CD8-positive, alpha-beta memory T cell (primary cell): ENCODE measurements at regions not wholly inside any gene's neighbourhood (a gene's known extent, or its start where the extent isn't known, plus 50 kb on each side); places are given as distances from the start of the nearest gene placed in this dataset.

Source experiments
- CTCF ChIA-PET: fragments of 350-600 bp; sonication (Branson Sonifier 250); formaldehyde crosslinking; loops from one replicate; lab custom pipeline; 2021; ENCODE audit warnings: antibody characterized with exemption; lab: Charles Lee
- POLR2A ChIA-PET: fragments of 350-600 bp; sonication (Branson Sonifier 250); formaldehyde crosslinking; loops from one replicate; lab custom pipeline; 2021; ENCODE audit warnings: antibody characterized with exemption; lab: Charles Lee
- DNase-seq, 5 donors: peaks; one replicate each; pipeline versions ENCODE4 v3.0.0 to v3.0.0-alpha.2; 2020 to 2022; ENCODE audit warnings: mixed read lengths in 1 of 5
- H3K27ac ChIP-seq: one replicate; pipeline ENCODE4 v1.7.0; 2013; ENCODE audit warnings: low read depth, mild to moderate bottlenecking, low read length, moderate library complexity
- H3K27me3 ChIP-seq: 2 replicates; pipeline ENCODE4 v1.7.0; 2013; ENCODE audit warnings: low read length, mild to moderate bottlenecking; ENCODE audit not compliant: insufficient read depth, poor library complexity, severe bottlenecking
- H3K36me3 ChIP-seq: 2 replicates; pipeline ENCODE4 v1.7.0; 2013; ENCODE audit warnings: mild to moderate bottlenecking, low read length, moderate library complexity; ENCODE audit not compliant: insufficient read depth
- H3K4me1 ChIP-seq: 2 replicates; pipeline ENCODE4 v1.7.0; 2013; ENCODE audit warnings: mild to moderate bottlenecking, low read length, moderate library complexity; ENCODE audit not compliant: insufficient read depth
- H3K4me3 ChIP-seq: 2 replicates; pipeline ENCODE4 v1.7.0; 2013; ENCODE audit warnings: mild to moderate bottlenecking, low read length
- H3K9me3 ChIP-seq: 2 replicates; pipeline ENCODE4 v1.7.0; 2013; ENCODE audit warnings: mild to moderate bottlenecking, low read length
- H3K27ac Mint-ChIP-seq, 8 donors: one replicate each; pipeline ENCODE4 v1.8.0; 2020 to 2021; ENCODE audit warnings: mixed read lengths in 8 of 8, mild to moderate bottlenecking in 6 of 8, inconsistent platforms in 3 of 8, moderate library complexity in 3 of 8
- H3K27me3 Mint-ChIP-seq, 2 donors: one replicate each; pipeline ENCODE4 v1.8.0; 2020 to 2021; ENCODE audit warnings: mixed read lengths in 2 of 2, mild to moderate bottlenecking in 1 of 2, moderate library complexity in 1 of 2
- H3K36me3 Mint-ChIP-seq, 3 donors: one replicate each; pipeline ENCODE4 v1.8.0; 2020 to 2021; ENCODE audit warnings: mixed read lengths in 3 of 3, inconsistent platforms in 1 of 3, mild to moderate bottlenecking in 1 of 3
- H3K4me1 Mint-ChIP-seq, 3 donors: one replicate each; pipeline ENCODE4 v1.8.0; 2020 to 2021; ENCODE audit warnings: mixed read lengths in 3 of 3, inconsistent platforms in 1 of 3, mild to moderate bottlenecking in 1 of 3
- H3K4me3 Mint-ChIP-seq, 7 donors: one replicate each; pipeline ENCODE4 v1.8.0; 2020 to 2021; ENCODE audit warnings: mixed read lengths in 7 of 7, mild to moderate bottlenecking in 6 of 7, moderate library complexity in 4 of 7, inconsistent platforms in 2 of 7
- H3K9me3 Mint-ChIP-seq, 5 donors: one replicate each; pipeline ENCODE4 v1.8.0; 2020 to 2022; ENCODE audit warnings: mixed read lengths in 5 of 5, mild to moderate bottlenecking in 3 of 5, moderate library complexity in 2 of 5, inconsistent platforms in 1 of 5

GRCh38 chr19:32038021-32038920 lies 307.1 kb upstream of the ZNF507 start:
- POLR2A ChIA-PET = no interaction called here
- no peak overlapping the region for H3K27ac Mint-ChIP-seq
- peaks cover 4 to 5% of the 10 kb centered on the region in 2 donors for H3K27me3 Mint-ChIP-seq
- H3K4me3 Mint-ChIP-seq = no peak overlapping the region
- no peak overlapping the region for H3K4me3 ChIP-seq
- no peaks in the 10 kb centered on the region for H3K27me3 ChIP-seq
- no peak for DNase-seq
- no peak overlapping the region for H3K27ac ChIP-seq
- no peaks in the 10 kb centered on the region for H3K9me3 ChIP-seq
- no peaks in the 10 kb centered on the region for H3K36me3 Mint-ChIP-seq
- H3K9me3 Mint-ChIP-seq = no peaks in the 10 kb centered on the region
- no peaks in the 10 kb centered on the region for H3K36me3 ChIP-seq
- no peaks in the 10 kb centered on the region for H3K4me1 ChIP-seq
- H3K4me1 Mint-ChIP-seq = peaks cover 0 to 12% (median 1%) of the 10 kb centered on the region in 3 donors
- CTCF ChIA-PET = no interaction called here

- Histone ChIP-seq H3K36me3 (no peaks in the 10 kb centered on the region), H3K27ac (no peak overlapping the region), H3K27me3 (no peaks in the 10 kb centered on the region), H3K4me1 (no peaks in the 10 kb centered on the region), H3K4me3 (no peak overlapping the region), H3K9me3 (no peaks in the 10 kb centered on the region)
- Mint-ChIP-seq H3K9me3 (no peaks in the 10 kb centered on the region), H3K36me3 (no peaks in the 10 kb centered on the region), H3K4me1 (peaks cover 0 to 12% (median 1%) of the 10 kb centered on the region in 3 donors), H3K4me3 (no peak overlapping the region), H3K27ac (no peak overlapping the region), H3K27me3 (peaks cover 5 to 7% of the 10 kb centered on the region in 2 donors)
- CTCF ChIA-PET = no interaction called here
- DNase-seq = no peak
- POLR2A ChIA-PET = no interaction called here
Observed at GRCh38 chr19:32038961-32039360, 306.4 kb upstream of the ZNF507 start.

DNA sequence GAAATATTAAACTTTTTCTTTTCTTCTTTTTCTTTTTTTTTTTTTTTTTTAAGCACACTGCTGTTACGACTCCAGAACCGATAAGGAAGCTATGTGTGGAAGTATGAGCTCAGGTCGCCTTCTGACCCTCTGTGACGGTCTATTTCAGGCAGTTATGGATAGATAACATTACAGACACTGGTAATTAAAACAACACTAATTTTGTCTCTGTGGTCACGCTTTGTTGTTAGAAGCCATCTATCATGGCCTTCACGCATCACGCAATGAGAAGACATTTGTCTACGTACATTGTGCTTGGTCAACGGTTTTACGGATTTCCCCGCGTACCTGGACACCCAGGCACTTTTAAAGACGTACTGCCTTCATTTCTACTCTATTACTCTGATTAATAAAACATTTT lies 306.0 kb upstream of the ZNF507 start:
- CTCF ChIA-PET = no interaction called here
- POLR2A ChIA-PET = no interaction called here
- H3K4me3 Mint-ChIP-seq = no peak overlapping the region

DNA sequence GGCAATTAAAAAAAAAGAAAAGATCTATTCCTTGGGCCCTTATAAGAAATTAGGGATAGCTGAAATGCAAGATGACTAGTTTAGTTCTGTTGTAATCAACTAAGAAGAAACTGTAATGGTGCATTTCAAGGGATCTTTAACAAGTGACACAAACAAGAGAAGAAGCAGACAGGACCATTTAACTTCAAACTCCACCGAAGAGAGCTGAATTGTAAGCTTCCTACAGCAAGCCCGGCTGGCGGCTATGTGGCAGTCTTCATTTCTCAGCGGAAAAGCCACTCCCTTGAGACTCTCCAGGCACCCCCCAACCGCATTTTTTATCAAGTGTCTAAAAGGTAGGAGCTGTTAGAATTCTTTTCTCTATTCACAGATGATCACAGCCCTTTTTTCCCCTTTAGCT lies 305.2 kb upstream of the ZNF507 start:
- H3K27ac Mint-ChIP-seq = no peak overlapping the region
- no peak for DNase-seq
- Histone ChIP-seq H3K36me3 (no peaks in the 10 kb centered on the region), H3K27me3 (no peaks in the 10 kb centered on the region), H3K9me3 (no peaks in the 10 kb centered on the region), H3K4me1 (no peaks in the 10 kb centered on the region), H3K4me3 (no peak overlapping the region), H3K27ac (no peak overlapping the region)
- H3K9me3 Mint-ChIP-seq = no peaks in the 10 kb centered on the region
- peaks cover 10 to 13% of the 10 kb centered on the region in 2 donors for H3K27me3 Mint-ChIP-seq
- POLR2A ChIA-PET = no interaction called here
- no peak overlapping the region for H3K4me3 Mint-ChIP-seq
- peaks cover 0 to 12% (median 1%) of the 10 kb centered on the region in 3 donors for H3K4me1 Mint-ChIP-seq
- H3K36me3 Mint-ChIP-seq = no peaks in the 10 kb centered on the region
- CTCF ChIA-PET = no interaction called here

More for the DNA sequence above, 306.0 kb upstream of the ZNF507 start:
- peaks cover 9 to 10% of the 10 kb centered on the region in 2 donors for H3K27me3 Mint-ChIP-seq
- H3K4me1 Mint-ChIP-seq = peaks cover 0 to 12% (median 1%) of the 10 kb centered on the region in 3 donors
- no peak overlapping the region for H3K27ac Mint-ChIP-seq
- H3K36me3 Mint-ChIP-seq = no peaks in the 10 kb centered on the region
- no peak for DNase-seq
- Histone ChIP-seq H3K27me3 (no peaks in the 10 kb centered on the region), H3K9me3 (no peaks in the 10 kb centered on the region), H3K27ac (no peak overlapping the region), H3K4me1 (no peaks in the 10 kb centered on the region), H3K36me3 (no peaks in the 10 kb centered on the region), H3K4me3 (no peak overlapping the region)
- no peaks in the 10 kb centered on the region for H3K9me3 Mint-ChIP-seq

DNA sequence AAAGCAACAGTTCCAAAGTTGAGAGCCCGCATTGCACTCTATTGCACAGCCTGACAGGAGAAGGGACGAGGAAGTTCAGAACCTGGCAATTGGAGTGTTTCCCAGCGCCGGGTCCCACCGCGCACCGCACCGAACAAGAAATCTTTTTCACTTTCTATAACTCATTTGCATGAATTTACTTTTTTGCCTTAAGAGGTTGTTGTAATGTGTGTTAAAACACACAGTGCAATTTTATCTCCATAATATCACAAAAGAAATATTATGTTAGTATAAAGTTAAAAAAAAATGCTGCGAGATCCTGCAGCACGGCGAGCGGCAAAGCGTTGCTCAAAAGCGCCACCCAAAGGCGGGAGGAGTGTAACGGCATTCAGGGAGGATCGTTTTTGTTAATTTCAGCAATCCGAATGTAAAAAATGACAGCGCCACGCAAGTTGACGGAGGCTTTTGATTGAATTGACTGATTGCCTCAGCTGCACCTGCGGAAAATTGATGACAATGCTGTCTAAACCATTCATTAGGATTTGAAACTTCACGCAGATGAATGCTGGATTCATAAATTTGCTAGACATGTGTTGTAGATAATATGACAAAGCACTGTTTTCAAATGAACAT lies 303.6 kb upstream of the ZNF507 start:
- Mint-ChIP-seq H3K4me3 (no peak overlapping the region), H3K27ac (no peak overlapping the region), H3K4me1 (peaks cover 0 to 12% (median 1%) of the 10 kb centered on the region in 3 donors), H3K36me3 (no peaks in the 10 kb centered on the region), H3K9me3 (no peaks in the 10 kb centered on the region), H3K27me3 (peaks cover 10 to 18% of the 10 kb centered on the region in 2 donors)
- Histone ChIP-seq H3K4me3 (no peak overlapping the region), H3K9me3 (no peaks in the 10 kb centered on the region), H3K27ac (no peak overlapping the region), H3K4me1 (no peaks in the 10 kb centered on the region), H3K36me3 (no peaks in the 10 kb centered on the region), H3K27me3 (no peaks in the 10 kb centered on the region)
- ChIA-PET POLR2A (no interaction called here), CTCF (no interaction called here)
- no peak for DNase-seq

- no peaks in the 10 kb centered on the region for H3K9me3 Mint-ChIP-seq
- POLR2A ChIA-PET = no interaction called here
- no peaks in the 10 kb centered on the region for H3K9me3 ChIP-seq
Observed at GRCh38 chr19:32047788-32048187, 297.6 kb upstream of the ZNF507 start.

DNA sequence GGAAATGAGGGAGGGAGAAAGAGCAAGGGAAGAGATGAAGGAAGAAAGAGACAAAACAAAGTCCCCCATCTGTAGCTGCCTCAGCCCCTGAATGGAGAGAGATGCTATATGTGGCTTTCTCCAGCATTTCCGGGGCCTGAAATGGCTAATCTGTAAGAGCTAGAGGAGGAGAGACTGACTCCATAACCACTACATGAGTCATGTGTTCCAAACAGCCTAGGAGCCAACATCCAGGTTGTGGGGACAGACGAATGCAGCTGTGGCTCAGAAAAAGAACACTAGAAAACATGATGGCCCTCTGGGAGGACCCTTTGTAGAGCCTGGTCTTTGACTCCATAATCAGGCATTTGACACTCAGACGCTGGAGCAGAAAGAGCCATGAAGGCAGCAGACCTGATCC lies 292.0 kb upstream of the ZNF507 start:
- no peaks in the 10 kb centered on the region for H3K27me3 ChIP-seq
- Mint-ChIP-seq H3K36me3 (no peaks in the 10 kb centered on the region), H3K27me3 (no peaks in the 10 kb centered on the region), H3K4me3 (no peak overlapping the region), H3K9me3 (peaks cover 0 to 2% (median 0%) of the 10 kb centered on the region in 5 donors), H3K27ac (no peak overlapping the region), H3K4me1 (no peaks in the 10 kb centered on the region)
- no peak overlapping the region for H3K4me3 ChIP-seq
- no peak for DNase-seq
- no peak overlapping the region for H3K27ac ChIP-seq
- POLR2A ChIA-PET = no interaction called here
- no peaks in the 10 kb centered on the region for H3K4me1 ChIP-seq
- H3K36me3 ChIP-seq = no peaks in the 10 kb centered on the region
- CTCF ChIA-PET = no interaction called here
- H3K9me3 ChIP-seq = no peaks in the 10 kb centered on the region

More at GRCh38 chr19:32047788-32048187, 297.6 kb upstream of the ZNF507 start:
- H3K27ac ChIP-seq = no peak overlapping the region
- H3K36me3 ChIP-seq = no peaks in the 10 kb centered on the region
- CTCF ChIA-PET = no interaction called here
- Mint-ChIP-seq H3K27me3 (peaks cover 6 to 15% of the 10 kb centered on the region in 2 donors), H3K27ac (no peak overlapping the region), H3K4me3 (no peak overlapping the region), H3K4me1 (no peaks in the 10 kb centered on the region), H3K36me3 (no peaks in the 10 kb centered on the region)
- DNase-seq = no peak
- H3K4me3 ChIP-seq = no peak overlapping the region
- no peaks in the 10 kb centered on the region for H3K4me1 ChIP-seq
- no peaks in the 10 kb centered on the region for H3K27me3 ChIP-seq

- CTCF ChIA-PET = no interaction called here
Observed at GRCh38 chr19:32053861-32054260, 291.5 kb upstream of the ZNF507 start.

More at GRCh38 chr19:32053861-32054260, 291.5 kb upstream of the ZNF507 start:
- no peak overlapping the region for H3K4me3 Mint-ChIP-seq
- Histone ChIP-seq H3K27ac (no peak overlapping the region), H3K9me3 (no peaks in the 10 kb centered on the region), H3K27me3 (no peaks in the 10 kb centered on the region), H3K4me3 (no peak overlapping the region), H3K4me1 (no peaks in the 10 kb centered on the region), H3K36me3 (no peaks in the 10 kb centered on the region)
- POLR2A ChIA-PET = no interaction called here
- H3K27me3 Mint-ChIP-seq = peaks cover 0 to under 1% of the 10 kb centered on the region in 2 donors
- DNase-seq = no peak
- no peaks in the 10 kb centered on the region for H3K36me3 Mint-ChIP-seq
- H3K27ac Mint-ChIP-seq = peak overlapping the region in 1 of 8 donors; percentile 8
- H3K9me3 Mint-ChIP-seq = peaks cover 0 to 2% (median 0%) of the 10 kb centered on the region in 5 donors
- H3K4me1 Mint-ChIP-seq = no peaks in the 10 kb centered on the region
